Keratinocyte (primary cell): ENCODE measurements at regions not wholly inside any gene's neighbourhood (a gene's known extent, or its start where the extent isn't known, plus 50 kb on each side); places are given as distances from the start of the nearest gene placed in this dataset.

Experiments
- DNase-seq: peaks from one replicate; pipeline ENCODE4 v3.0.0-alpha.2; 2011; ENCODE audit warnings: low read depth, missing footprints, low spot score
- FAIRE-seq: peaks from 2 replicates; lab custom pipeline; 2011; peaks lifted over from hg19 to GRCh38; lab: Jason Lieb, UNC
- H2AFZ ChIP-seq: 2 replicates; pipeline ENCODE4 v1.6.0; 2012; ENCODE audit warnings: low read length, control low read depth, inconsistent platforms; ENCODE audit not compliant: control insufficient read depth
- H3K27ac ChIP-seq: 2 replicates; pipeline ENCODE4 v1.5.1; 2011; ENCODE audit warnings: low read length; ENCODE audit not compliant: control insufficient read depth, insufficient read depth
- H3K27me3 ChIP-seq: 3 replicates; pipeline ENCODE4 v1.6.0; 2011; ENCODE audit warnings: low read length; ENCODE audit not compliant: control insufficient read depth, insufficient read depth; ENCODE audit errors: extremely low read depth
- H3K36me3 ChIP-seq, 2 experiments: 2 replicates in 1 of 2; 3 replicates in 1 of 2; pipeline ENCODE4 v1.5.1; 2011; ENCODE audit warnings: low read length in 2 of 2, mild to moderate bottlenecking in 1 of 2; ENCODE audit not compliant: control insufficient read depth in 2 of 2, insufficient read depth in 2 of 2; ENCODE audit errors: extremely low read depth in 1 of 2
- H3K4me1 ChIP-seq: 3 replicates; pipeline ENCODE4 v1.5.1; 2011; ENCODE audit warnings: low read length; ENCODE audit not compliant: control insufficient read depth, insufficient read depth; ENCODE audit errors: extremely low read depth
- H3K4me2 ChIP-seq: 3 replicates; pipeline ENCODE4 v1.6.0; 2011; ENCODE audit warnings: low read depth, low read length; ENCODE audit not compliant: control insufficient read depth, insufficient read depth; ENCODE audit errors: extremely low read depth
- H3K4me3 ChIP-seq, 3 experiments: fragments of 200-600 bp in 1 of 3; sonication (generic) in 1 of 3; 2 replicates in 2 of 3; 3 replicates in 1 of 3; pipeline ENCODE4 v1.5.1; 2011 to 2016; ENCODE audit warnings: low read length in 3 of 3, mild to moderate bottlenecking in 3 of 3, control low read depth in 2 of 3, inconsistent platforms in 1 of 3, low read depth in 1 of 3, mixed read lengths in 1 of 3, mixed run types in 1 of 3, moderate library complexity in 1 of 3; ENCODE audit not compliant: control insufficient read depth in 2 of 3, insufficient read depth in 2 of 3; ENCODE audit errors: extremely low read depth in 1 of 3
- H3K79me2 ChIP-seq: 2 replicates; pipeline ENCODE4 v1.6.0; 2012; ENCODE audit warnings: low read length; ENCODE audit not compliant: control insufficient read depth, insufficient read depth
- H3K9ac ChIP-seq: 3 replicates; pipeline ENCODE4 v1.6.0; 2011; ENCODE audit warnings: low read length; ENCODE audit not compliant: control insufficient read depth, insufficient read depth; ENCODE audit errors: extremely low read depth
- H3K9me1 ChIP-seq: 3 replicates; pipeline ENCODE4 v1.6.0; 2011; ENCODE audit warnings: low read length; ENCODE audit not compliant: control insufficient read depth, insufficient read depth; ENCODE audit errors: extremely low read depth
- H3K9me3 ChIP-seq: 2 replicates; pipeline ENCODE4 v1.5.1; 2012; ENCODE audit warnings: low read depth, low read length; ENCODE audit not compliant: control insufficient read depth
- H4K20me1 ChIP-seq: 3 replicates; pipeline ENCODE4 v1.6.0; 2011; ENCODE audit warnings: low read length; ENCODE audit not compliant: control insufficient read depth, insufficient read depth; ENCODE audit errors: extremely low read depth
- CTCF ChIP-seq, 3 experiments: IDR thresholded peaks in 1 of 3; conservative IDR thresholded peaks in 1 of 3; optimal IDR thresholded peaks in 1 of 3; 2 replicates in 2 of 3; 3 replicates in 1 of 3; pipeline versions ENCODE3 to v1.5.1; 2011; ENCODE audit warnings: low read length in 3 of 3, mild to moderate bottlenecking in 3 of 3, moderate library complexity in 2 of 3, control low read depth in 1 of 3, inconsistent platforms in 1 of 3; ENCODE audit not compliant: insufficient read depth in 2 of 3; ENCODE audit errors: extremely low read depth in 1 of 3
- EZH2 ChIP-seq: IDR thresholded peaks from one replicate; pipeline ENCODE4 v1.6.1; 2012; ENCODE audit warnings: inconsistent platforms, mild to moderate bottlenecking, low read length, moderate library complexity
- dilution Hi-C: fragments of 300-500 bp; cut with MboI; formaldehyde crosslinking; loops from one replicate; pipeline ENCODE4 v1.7.0; 2020; ENCODE audit warnings: low sequenced_read_pairs; ENCODE audit not compliant: extremely low pct_ligation_motif_present

DNA sequence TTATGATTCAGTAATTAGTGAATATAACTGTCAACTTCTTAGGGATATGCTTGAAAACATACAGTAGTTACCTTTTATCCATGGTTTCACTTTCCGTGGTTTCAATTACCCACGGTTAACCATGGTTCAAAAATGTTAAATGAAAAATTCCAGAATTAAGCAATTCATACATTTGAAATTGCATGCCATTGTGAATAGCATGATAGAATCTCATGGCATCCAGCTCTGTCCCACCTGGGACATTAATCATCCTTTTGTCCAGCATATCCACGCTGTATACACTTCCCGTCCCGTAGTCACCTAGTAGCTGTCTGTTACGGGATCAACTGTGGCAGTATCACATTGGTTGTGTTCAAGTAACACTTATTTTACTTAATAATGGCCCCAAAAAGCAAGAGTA is 781.7 kb upstream of the CITED2 start:
- Histone ChIP-seq H3K27ac (no peak overlapping the region), H2AFZ (no peak overlapping the region), H3K79me2 (no peaks in the 10 kb centered on the region), H3K27me3 (no peaks in the 10 kb centered on the region), H4K20me1 (no peaks in the 10 kb centered on the region), H3K4me1 (no peaks in the 10 kb centered on the region), H3K4me2 (no peak overlapping the region), H3K9me1 (no peaks in the 10 kb centered on the region), H3K9me3 (no peaks in the 10 kb centered on the region), H3K9ac (no peak overlapping the region), H3K4me3 (no peak overlapping the region), H3K36me3 (no peaks in the 10 kb centered on the region)
- FAIRE-seq (no peak), DNase-seq (no peak)
- dilution Hi-C loops: no loop called here
- TF ChIP-seq EZH2 (no peak), CTCF (optimal IDR thresholded peaks at IDR 0.05 in 1 of 3, IDR thresholded peaks at IDR 0.05 in 1 of 3, conservative IDR thresholded peaks at IDR 0.05 in 1 of 3; ENCODE audit: extremely low read depth in 1 of 3, insufficient read depth in 2 of 3, low read length in 3 of 3) (no peak)

DNA sequence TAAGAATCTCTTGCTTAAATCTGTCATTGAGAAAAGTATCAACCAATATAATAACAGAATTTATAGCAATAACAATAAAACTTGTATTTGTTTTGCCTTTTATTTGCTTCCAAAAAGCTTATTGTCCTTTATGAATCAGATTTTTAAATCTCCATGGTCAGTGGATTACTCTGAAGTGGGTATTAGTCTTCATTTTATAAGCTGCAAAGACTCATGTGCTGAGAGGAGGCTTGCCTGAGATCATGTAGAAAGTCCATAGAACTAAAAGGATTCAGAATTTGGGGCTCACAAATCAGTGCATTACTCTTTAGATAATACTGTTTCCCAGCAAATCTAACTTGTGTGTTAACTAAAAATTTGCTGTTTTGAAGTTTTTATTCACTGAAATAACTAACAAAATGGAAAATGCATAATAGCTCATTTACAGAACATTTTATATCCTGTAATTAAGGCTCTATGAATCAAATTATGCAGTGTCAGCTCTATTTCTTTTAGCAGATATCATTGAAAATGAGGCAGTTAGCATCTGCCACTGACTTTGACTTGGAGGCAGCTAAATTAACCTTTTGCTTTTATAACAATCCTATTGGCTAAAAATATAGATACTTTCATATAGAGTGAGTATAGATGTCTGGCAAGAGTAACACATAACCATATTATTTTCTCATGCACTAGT is 781.1 kb upstream of the CITED2 start:
- no peaks in the 10 kb centered on the region for H3K4me1 ChIP-seq
- dilution Hi-C loops: no loop called here

More for the DNA sequence above, 781.1 kb upstream of the CITED2 start:
- Histone ChIP-seq H3K79me2 (no peaks in the 10 kb centered on the region), H3K27me3 (no peaks in the 10 kb centered on the region), H3K4me3 (no peak overlapping the region), H2AFZ (no peak overlapping the region), H3K27ac (no peak overlapping the region), H4K20me1 (no peaks in the 10 kb centered on the region), H3K36me3 (no peaks in the 10 kb centered on the region), H3K9me3 (no peaks in the 10 kb centered on the region), H3K4me2 (no peak overlapping the region), H3K9me1 (no peaks in the 10 kb centered on the region), H3K9ac (no peak overlapping the region)
- TF ChIP-seq EZH2 (no peak), CTCF (optimal IDR thresholded peaks at IDR 0.05 in 1 of 3, IDR thresholded peaks at IDR 0.05 in 1 of 3, conservative IDR thresholded peaks at IDR 0.05 in 1 of 3; ENCODE audit: extremely low read depth in 1 of 3, insufficient read depth in 2 of 3, low read length in 3 of 3) (no peak)
- FAIRE-seq: no peak
- no peak for DNase-seq
